DMS 273 (cell line): ENCODE measurements at regions not wholly inside any gene's neighbourhood (a gene's known extent, or its start where the extent isn't known, plus 50 kb on each side); places are given as distances from the start of the nearest gene placed in this dataset.
A peak's percentile ranks its signal among the peaks of the same experiment; 100 is the strongest.

Source experiments
- DNase-seq: peaks from one replicate; lab custom pipeline; 2025; ENCODE audit not compliant: unreplicated experiment; lab: John Stamatoyannopoulos, UW

- DNase-seq, result no peak
These were observed 173.4 kb upstream of the SATB2 start for GRCh38 chr2:199631129-199631528.

- DNase-seq, result no peak
These were observed 171.6 kb upstream of the SATB2 start for GRCh38 chr2:199629301-199629700.

- no peak for DNase-seq
These were observed 169.7 kb upstream of the SATB2 start for GRCh38 chr2:199627417-199627816.

- no peak for DNase-seq
These were observed 167.2 kb upstream of the SATB2 start for GRCh38 chr2:199624958-199625357.

GRCh38 chr2:199612509-199613130, 154.9 kb upstream of the SATB2 start:
- no peak for DNase-seq

GRCh38 chr2:199607914-199608313, 150.2 kb upstream of the SATB2 start:
- DNase-seq, result no peak

- DNase-seq, result peak; percentile 9
These were observed 148.5 kb upstream of the SATB2 start for GRCh38 chr2:199606193-199606780.

- DNase-seq, result no peak
These were observed 146.1 kb upstream of the SATB2 start for GRCh38 chr2:199603721-199604291.

GRCh38 chr2:199602896-199603717, 145.4 kb upstream of the SATB2 start:
- DNase-seq, result no peak

- DNase-seq, result peak; percentile 64
These were observed 144.6 kb upstream of the SATB2 start for GRCh38 chr2:199602271-199602895.

GRCh38 chr2:199596549-199596948, 138.8 kb upstream of the SATB2 start:
- DNase-seq, result peak; percentile 59

- no peak for DNase-seq
These were observed 136.7 kb upstream of the SATB2 start for GRCh38 chr2:199594443-199594842.

GRCh38 chr2:199591826-199592225, 134.1 kb upstream of the SATB2 start:
- DNase-seq, result no peak

GRCh38 chr2:199590321-199591203, 132.8 kb upstream of the SATB2 start:
- no peak for DNase-seq

GRCh38 chr2:199589306-199589705, 131.6 kb upstream of the SATB2 start:
- DNase-seq, result no peak

- DNase-seq, result no peak
These were observed 130.3 kb upstream of the SATB2 start for GRCh38 chr2:199588054-199588453.

GRCh38 chr2:199586646-199587045, 128.9 kb upstream of the SATB2 start:
- DNase-seq, result peak; percentile 17

GRCh38 chr2:199583676-199584075, 125.9 kb upstream of the SATB2 start:
- no peak for DNase-seq

- DNase-seq, result no peak
These were observed 124.2 kb upstream of the SATB2 start for GRCh38 chr2:199581935-199582360.

- DNase-seq, result no peak
These were observed 123.7 kb upstream of the SATB2 start for GRCh38 chr2:199581408-199581807.
